GM06990 (cell line): ENCODE measurements at regions not wholly inside any gene's neighbourhood (a gene's known extent, or its start where the extent isn't known, plus 50 kb on each side); places are given as distances from the start of the nearest gene placed in this dataset.

Experiments
- DNase-seq: peaks from one replicate; pipeline ENCODE4 v3.0.0-alpha.2; 2011; ENCODE audit not compliant: insufficient read length; ENCODE audit errors: extremely low read depth
- H3K27me3 ChIP-seq: replicated peaks from 2 replicates; pipeline ENCODE4 v1.6.0; 2011; ENCODE audit warnings: low read length; ENCODE audit not compliant: control insufficient read depth, insufficient read depth
- H3K36me3 ChIP-seq: 2 replicates; pipeline ENCODE4 v1.5.1; 2011; ENCODE audit warnings: low read length; ENCODE audit not compliant: control insufficient read depth, insufficient read depth
- H3K4me3 ChIP-seq: replicated peaks from 2 replicates; pipeline ENCODE4 v1.5.1; 2011; ENCODE audit warnings: low read depth, mild to moderate bottlenecking, control low read depth, low read length
- TF ChIP-seq, protein P1 (sequence below): IDR thresholded peaks from 2 replicates; pipeline ENCODE4 v1.5.1; 2011; ENCODE audit warnings: low read length, control low read depth, mild to moderate bottlenecking, inconsistent platforms; ENCODE audit not compliant: insufficient read depth, poor library complexity, severe bottlenecking

DNA sequence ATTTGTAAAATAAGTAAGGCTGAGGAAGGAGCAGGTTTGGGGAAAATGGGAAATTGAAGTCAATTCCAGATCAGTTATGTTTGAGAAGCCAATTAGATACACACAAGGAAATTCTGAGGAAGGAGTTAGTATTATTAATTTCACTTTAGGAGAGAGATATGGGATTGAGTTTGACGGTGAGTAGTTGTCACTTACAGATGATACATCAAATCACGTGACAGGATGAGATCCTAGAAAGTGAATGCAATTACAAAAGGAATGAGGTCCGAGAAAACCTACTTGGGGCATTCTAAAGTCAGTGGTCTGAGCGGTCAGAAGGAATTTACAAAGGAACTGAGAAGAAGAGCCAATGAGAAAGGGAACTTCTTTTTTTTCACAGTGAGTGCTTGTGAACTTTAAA is 364.3 kb upstream of the TMEM229A start:
- H3K36me3 ChIP-seq = no peaks in the 10 kb centered on the region
- H3K4me3 ChIP-seq = no peak overlapping the region
- TF ChIP-seq, protein P1, sequence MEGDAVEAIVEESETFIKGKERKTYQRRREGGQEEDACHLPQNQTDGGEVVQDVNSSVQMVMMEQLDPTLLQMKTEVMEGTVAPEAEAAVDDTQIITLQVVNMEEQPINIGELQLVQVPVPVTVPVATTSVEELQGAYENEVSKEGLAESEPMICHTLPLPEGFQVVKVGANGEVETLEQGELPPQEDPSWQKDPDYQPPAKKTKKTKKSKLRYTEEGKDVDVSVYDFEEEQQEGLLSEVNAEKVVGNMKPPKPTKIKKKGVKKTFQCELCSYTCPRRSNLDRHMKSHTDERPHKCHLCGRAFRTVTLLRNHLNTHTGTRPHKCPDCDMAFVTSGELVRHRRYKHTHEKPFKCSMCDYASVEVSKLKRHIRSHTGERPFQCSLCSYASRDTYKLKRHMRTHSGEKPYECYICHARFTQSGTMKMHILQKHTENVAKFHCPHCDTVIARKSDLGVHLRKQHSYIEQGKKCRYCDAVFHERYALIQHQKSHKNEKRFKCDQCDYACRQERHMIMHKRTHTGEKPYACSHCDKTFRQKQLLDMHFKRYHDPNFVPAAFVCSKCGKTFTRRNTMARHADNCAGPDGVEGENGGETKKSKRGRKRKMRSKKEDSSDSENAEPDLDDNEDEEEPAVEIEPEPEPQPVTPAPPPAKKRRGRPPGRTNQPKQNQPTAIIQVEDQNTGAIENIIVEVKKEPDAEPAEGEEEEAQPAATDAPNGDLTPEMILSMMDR = no peak
- DNase-seq = no peak
- no peaks in the 10 kb centered on the region for H3K27me3 ChIP-seq

DNA sequence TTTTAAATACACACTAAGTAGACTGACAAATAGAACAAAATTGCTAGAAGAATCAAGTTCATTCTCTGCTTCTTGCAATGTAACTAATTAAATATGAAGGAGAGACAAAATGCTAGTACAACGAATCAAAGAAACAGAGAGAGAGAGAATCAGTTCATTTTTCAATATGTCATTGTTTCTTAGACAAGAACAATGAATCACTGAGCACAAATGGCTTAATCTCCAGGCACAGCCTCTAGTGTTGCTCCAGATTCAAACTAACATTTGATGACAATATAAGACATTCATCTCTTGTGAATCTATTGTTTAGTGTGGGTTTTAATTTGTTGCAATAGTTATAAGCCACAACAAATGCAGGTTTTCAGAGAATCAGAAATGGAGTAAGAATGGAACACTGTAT is 357.4 kb upstream of the TMEM229A start:
- Histone ChIP-seq H3K4me3 (no peak overlapping the region), H3K27me3 (no peaks in the 10 kb centered on the region), H3K36me3 (no peaks in the 10 kb centered on the region)
- TF ChIP-seq, protein P1 = no peak
- no peak for DNase-seq

DNA sequence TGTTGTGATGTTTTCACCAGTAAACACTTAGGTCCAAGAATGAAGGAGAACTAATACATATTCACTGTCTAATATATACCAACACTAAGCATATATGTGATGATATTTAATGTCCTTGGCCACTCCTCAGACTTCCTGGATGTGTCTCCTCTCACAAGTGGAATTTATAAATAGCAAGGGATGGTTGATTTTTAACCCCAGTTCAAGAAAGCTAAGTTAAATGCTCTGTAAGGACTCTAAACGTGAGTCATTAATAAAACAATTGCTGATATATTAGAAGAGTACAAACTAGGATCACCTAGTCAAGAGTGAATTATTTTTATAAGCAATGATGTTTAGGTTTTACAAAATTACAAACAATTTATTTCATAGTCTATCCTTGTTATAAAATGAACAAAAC is 355.9 kb upstream of the TMEM229A start:
- H3K27me3 ChIP-seq = no peaks in the 10 kb centered on the region
- TF ChIP-seq, protein P1 = no peak
- H3K4me3 ChIP-seq = no peak overlapping the region
- no peak for DNase-seq
- no peaks in the 10 kb centered on the region for H3K36me3 ChIP-seq

DNA sequence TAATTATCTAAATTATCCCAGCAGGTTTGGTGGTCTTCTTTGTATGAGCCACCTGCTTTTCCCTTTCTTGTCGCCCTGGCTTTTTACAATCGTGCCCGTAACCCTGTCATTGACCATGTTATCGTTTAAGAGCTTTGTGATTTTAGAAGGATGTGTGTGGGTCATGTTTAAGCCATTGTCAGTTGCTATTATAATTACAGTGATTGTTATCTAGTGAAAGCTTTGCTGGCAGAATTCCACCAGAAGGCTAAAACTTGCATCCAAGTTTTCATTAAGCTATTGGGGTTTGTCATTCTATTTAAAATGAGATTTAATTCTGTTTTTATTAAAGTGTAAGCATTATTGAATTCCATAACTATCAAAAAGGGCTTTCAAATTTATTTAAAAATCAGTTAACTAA is 354.2 kb upstream of the TMEM229A start:
- Histone ChIP-seq H3K27me3 (no peaks in the 10 kb centered on the region), H3K4me3 (no peak overlapping the region), H3K36me3 (no peaks in the 10 kb centered on the region)
- no peak for DNase-seq
- TF ChIP-seq, protein P1 = no peak

DNA sequence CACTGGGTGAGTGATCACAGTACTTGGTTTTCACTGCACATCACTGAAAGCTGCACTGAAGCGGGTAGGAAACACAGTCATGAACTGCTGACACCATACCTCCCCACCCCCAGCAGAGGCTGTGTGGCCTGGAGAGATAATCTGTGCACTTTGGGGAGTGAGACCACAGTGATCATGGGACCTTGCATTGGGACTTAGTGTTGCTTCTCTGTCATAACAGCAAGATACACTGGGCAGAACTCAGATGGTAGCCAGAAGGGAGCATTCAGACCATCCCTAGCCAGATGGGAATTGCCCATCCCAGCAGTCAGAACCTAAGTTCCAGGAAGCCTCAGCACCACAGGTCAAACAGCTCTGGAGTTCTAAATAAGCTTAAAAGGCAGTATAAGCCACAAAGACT is 346.4 kb upstream of the TMEM229A start:
- TF ChIP-seq, protein P1 = no peak
- Histone ChIP-seq H3K27me3 (no peaks in the 10 kb centered on the region), H3K4me3 (no peak overlapping the region), H3K36me3 (no peaks in the 10 kb centered on the region)
- DNase-seq = no peak

- H3K36me3 ChIP-seq = no peaks in the 10 kb centered on the region
- H3K4me3 ChIP-seq = no peak overlapping the region
- H3K27me3 ChIP-seq = no peaks in the 10 kb centered on the region
- DNase-seq = no peak
- TF ChIP-seq, protein P1 = no peak
Measured at GRCh38 chr7:124376111-124376510, 343.2 kb upstream of the TMEM229A start.
